ENCODE measurements at regions not wholly inside any gene's neighbourhood (a gene's known extent, or its start where the extent isn't known, plus 50 kb on each side); places are given as distances from the start of the nearest gene placed in this dataset.

DNA sequence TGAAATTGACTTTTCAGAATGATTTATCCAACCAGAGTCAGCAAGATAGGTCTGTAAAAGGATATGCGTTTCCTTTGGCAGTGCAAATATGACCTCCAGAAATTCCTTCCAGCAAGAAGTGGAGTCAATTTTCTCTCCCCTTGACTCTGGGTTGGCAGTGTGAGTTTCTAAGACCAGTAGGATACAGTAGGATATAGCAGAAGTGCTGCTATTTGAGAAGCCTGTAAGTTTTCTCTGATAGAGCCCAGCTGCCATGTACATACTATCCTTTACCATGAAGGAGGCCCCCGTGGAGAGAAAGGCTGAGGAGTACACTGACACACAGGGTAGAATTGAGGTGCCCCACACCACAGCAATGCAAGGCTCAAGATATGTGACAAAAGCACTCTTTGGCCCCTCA is 409.1 kb upstream of the PDZRN3 start:
- TF ChIP-seq, protein P1, sequence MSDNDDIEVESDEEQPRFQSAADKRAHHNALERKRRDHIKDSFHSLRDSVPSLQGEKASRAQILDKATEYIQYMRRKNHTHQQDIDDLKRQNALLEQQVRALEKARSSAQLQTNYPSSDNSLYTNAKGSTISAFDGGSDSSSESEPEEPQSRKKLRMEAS (IDR thresholded peaks at IDR 0.05), result no peak
- TF ChIP-seq TEAD4 (IDR thresholded peaks at IDR 0.05) (no peak), FOXM1 (IDR thresholded peaks at IDR 0.05; ENCODE audit: borderline replicate concordance, low read depth) (no peak), TAF1 (IDR thresholded peaks at IDR 0.05; ENCODE audit: low read depth) (no peak), CEBPB (IDR thresholded peaks at IDR 0.05) (no peak), YY1 (IDR thresholded peaks at IDR 0.05; ENCODE audit: low read depth) (no peak), EP300 (IDR thresholded peaks at IDR 0.05; ENCODE audit: borderline replicate concordance) (no peak), RAD21 (IDR thresholded peaks at IDR 0.05; ENCODE audit: low read depth) (no peak), ZBTB7A (IDR thresholded peaks at IDR 0.05; ENCODE audit: low read depth) (no peak)

Measured in Ishikawa (cell line).